ENCODE measurements at regions not wholly inside any gene's neighbourhood (a gene's known extent, or its start where the extent isn't known, plus 50 kb on each side); places are given as distances from the start of the nearest gene placed in this dataset.

DNA sequence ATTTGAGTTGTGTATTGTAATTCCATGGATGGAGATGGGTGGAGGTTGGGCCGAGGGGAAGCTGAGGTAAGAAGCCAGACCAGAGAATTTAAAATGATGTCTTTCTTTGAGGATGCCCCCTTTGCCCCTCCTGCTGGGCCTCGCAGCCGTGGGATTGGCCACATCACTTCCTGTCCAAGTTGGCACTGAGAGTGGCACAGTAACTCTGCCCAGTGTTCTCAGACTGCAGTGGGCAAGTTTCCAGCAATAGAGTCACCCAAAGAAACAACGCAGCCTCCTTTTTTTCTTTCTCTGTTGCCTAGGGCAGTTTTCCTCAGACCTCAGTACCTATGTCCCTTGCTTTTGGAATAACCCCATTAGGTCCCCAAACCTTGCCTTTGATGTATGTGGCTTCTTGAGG, 306.6 kb upstream of the DMRT1 start:
- no peaks in the 10 kb centered on the region for H3K36me3 Mint-ChIP-seq (ENCODE audit: insufficient read depth)
- DNase-seq (ENCODE audit: low spot score in 2 of 2) (no peak), ATAC-seq (replicated peaks; ENCODE audit: extremely low read depth, poor library complexity, severe bottlenecking) (no peak)
- peaks cover 52% of the 10 kb centered on the region for H3K27me3 Mint-ChIP-seq
- H3K4me1 Mint-ChIP-seq: no peaks in the 10 kb centered on the region
- no peak overlapping the region for H3K4me3 Mint-ChIP-seq
- no peak overlapping the region for H3K27ac Mint-ChIP-seq (ENCODE audit: low read depth)
- H3K9me3 Mint-ChIP-seq: no peaks in the 10 kb centered on the region

DNA sequence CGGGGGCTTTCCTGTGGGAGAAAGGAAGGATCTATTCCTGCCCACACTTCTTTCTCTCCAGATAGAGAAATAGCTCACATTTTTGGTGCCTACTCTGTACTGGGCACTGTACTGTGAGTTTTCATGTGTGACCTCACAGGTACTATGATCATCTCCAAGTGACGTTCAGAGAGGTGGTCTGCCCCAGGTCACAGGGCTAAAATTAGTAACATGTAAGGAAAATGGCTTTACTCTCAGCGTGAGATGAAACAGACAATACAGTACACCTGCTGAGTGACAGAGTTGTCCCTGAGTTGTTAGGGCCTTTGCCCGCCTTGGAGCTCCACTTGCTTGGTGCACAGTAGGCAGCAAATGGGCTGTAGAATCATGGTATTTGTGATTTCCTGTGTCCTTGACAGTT, 306.1 kb upstream of the DMRT1 start:
- Mint-ChIP-seq H3K4me1 (no peaks in the 10 kb centered on the region), H3K27me3 (peaks cover 56% of the 10 kb centered on the region), H3K9me3 (no peaks in the 10 kb centered on the region), H3K4me3 (no peak overlapping the region), H3K36me3 (ENCODE audit: insufficient read depth) (no peaks in the 10 kb centered on the region), H3K27ac (ENCODE audit: low read depth) (no peak overlapping the region)
- no peak for DNase-seq (ENCODE audit: low spot score in 2 of 2)
- ATAC-seq (replicated peaks; ENCODE audit: extremely low read depth, poor library complexity, severe bottlenecking): no peak

- Mint-ChIP-seq H3K4me3 (no peak overlapping the region), H3K27ac (ENCODE audit: low read depth) (no peak overlapping the region)
Observed at GRCh38 chr9:536597-537511, 304.6 kb upstream of the DMRT1 start.

DNA sequence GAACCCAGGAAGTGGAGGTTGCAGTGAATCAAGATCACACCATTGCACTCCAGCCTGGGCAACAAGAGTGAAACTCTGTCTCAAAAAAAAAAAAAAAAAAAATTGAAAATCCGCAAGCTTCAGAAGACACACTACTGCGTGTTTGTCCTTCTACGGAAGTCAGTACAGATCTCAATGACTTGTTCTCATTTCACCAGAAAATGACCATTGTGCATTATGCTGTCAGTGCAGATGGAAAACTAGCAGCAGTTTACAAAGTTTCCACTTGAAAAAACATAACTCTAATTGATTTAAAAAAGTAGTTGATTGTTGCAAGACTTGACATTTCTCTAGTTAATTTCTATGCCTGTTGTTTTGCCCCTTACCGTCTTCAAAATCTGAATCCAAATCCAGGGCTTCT, 298.0 kb upstream of the DMRT1 start:
- Mint-ChIP-seq H3K4me3 (no peak overlapping the region), H3K9me3 (no peaks in the 10 kb centered on the region), H3K36me3 (ENCODE audit: insufficient read depth) (no peaks in the 10 kb centered on the region), H3K27me3 (peaks cover 70% of the 10 kb centered on the region), H3K4me1 (no peaks in the 10 kb centered on the region), H3K27ac (ENCODE audit: low read depth) (no peak overlapping the region)
- no peak for ATAC-seq (replicated peaks; ENCODE audit: extremely low read depth, poor library complexity, severe bottlenecking)
- DNase-seq (ENCODE audit: low spot score in 2 of 2): no peak

More at GRCh38 chr9:536597-537511, 304.6 kb upstream of the DMRT1 start:
- Mint-ChIP-seq H3K9me3 (no peaks in the 10 kb centered on the region), H3K4me1 (no peaks in the 10 kb centered on the region), H3K27me3 (peaks cover 59% of the 10 kb centered on the region), H3K36me3 (ENCODE audit: insufficient read depth) (no peaks in the 10 kb centered on the region)
- DNase-seq (ENCODE audit: low spot score in 2 of 2) (no peak), ATAC-seq (replicated peaks; ENCODE audit: extremely low read depth, poor library complexity, severe bottlenecking) (no peak)

GRCh38 chr9:545480-545879, 296.0 kb upstream of the DMRT1 start:
- peaks cover 75% of the 10 kb centered on the region for H3K27me3 Mint-ChIP-seq
- no peaks in the 10 kb centered on the region for H3K36me3 Mint-ChIP-seq (ENCODE audit: insufficient read depth)
- DNase-seq (ENCODE audit: low spot score in 2 of 2) (no peak), ATAC-seq (replicated peaks; ENCODE audit: extremely low read depth, poor library complexity, severe bottlenecking) (no peak)
- no peak overlapping the region for H3K27ac Mint-ChIP-seq (ENCODE audit: low read depth)
- H3K4me3 Mint-ChIP-seq: no peak overlapping the region
- H3K9me3 Mint-ChIP-seq: no peaks in the 10 kb centered on the region
- no peaks in the 10 kb centered on the region for H3K4me1 Mint-ChIP-seq

DNA sequence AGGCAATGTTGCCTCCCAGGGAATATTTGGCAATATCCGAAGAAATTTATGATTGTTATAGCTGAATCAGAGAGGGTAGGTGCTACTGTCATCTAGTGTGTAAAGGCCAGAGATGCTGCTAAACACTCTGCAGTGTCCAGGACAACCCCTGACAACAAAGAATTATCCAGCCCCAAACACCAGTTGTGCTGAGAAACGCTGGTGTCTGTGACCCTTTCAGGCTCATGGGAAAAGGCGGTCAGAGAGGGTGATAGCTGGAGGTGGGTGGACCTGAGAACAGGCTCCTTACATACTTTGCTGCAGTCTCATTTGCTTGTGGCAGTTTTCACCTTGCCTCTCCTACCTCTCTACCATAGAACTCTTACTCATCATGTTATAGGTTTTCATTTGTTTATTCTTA, 295.3 kb upstream of the DMRT1 start:
- Mint-ChIP-seq H3K27ac (ENCODE audit: low read depth) (no peak overlapping the region), H3K36me3 (ENCODE audit: insufficient read depth) (no peaks in the 10 kb centered on the region), H3K9me3 (no peaks in the 10 kb centered on the region), H3K4me1 (no peaks in the 10 kb centered on the region), H3K27me3 (peaks cover 74% of the 10 kb centered on the region), H3K4me3 (no peak overlapping the region)
- no peak for ATAC-seq (replicated peaks; ENCODE audit: extremely low read depth, poor library complexity, severe bottlenecking)
- DNase-seq (ENCODE audit: low spot score in 2 of 2): no peak

GRCh38 chr9:546797-547223, 294.7 kb upstream of the DMRT1 start:
- H3K27me3 Mint-ChIP-seq: peaks cover 74% of the 10 kb centered on the region
- ATAC-seq (replicated peaks; ENCODE audit: extremely low read depth, poor library complexity, severe bottlenecking) (no peak), DNase-seq (ENCODE audit: low spot score in 2 of 2) (no peak)
- no peaks in the 10 kb centered on the region for H3K4me1 Mint-ChIP-seq
- H3K9me3 Mint-ChIP-seq: no peaks in the 10 kb centered on the region
- H3K27ac Mint-ChIP-seq (ENCODE audit: low read depth): no peak overlapping the region
- no peaks in the 10 kb centered on the region for H3K36me3 Mint-ChIP-seq (ENCODE audit: insufficient read depth)
- no peak overlapping the region for H3K4me3 Mint-ChIP-seq

DNA sequence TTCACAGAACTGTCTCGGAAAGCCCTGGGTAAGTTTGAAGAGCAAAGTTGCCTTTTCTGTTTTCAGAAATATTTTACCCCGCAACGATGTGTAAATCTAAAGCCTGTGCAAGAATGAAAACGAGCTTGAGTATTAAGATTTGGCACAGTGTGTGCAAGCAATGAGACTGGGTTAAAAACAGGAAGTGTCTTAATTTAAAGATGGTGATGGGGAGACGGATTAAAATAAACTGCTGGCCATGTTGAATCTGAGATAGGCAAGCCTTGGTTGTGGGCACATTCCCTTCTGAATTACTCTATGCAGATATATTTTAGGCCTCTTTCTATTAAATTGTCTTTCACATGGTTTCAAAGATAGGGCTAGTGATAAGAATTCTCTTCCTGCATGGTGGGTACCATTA, 294.2 kb upstream of the DMRT1 start:
- Mint-ChIP-seq H3K4me3 (no peak overlapping the region), H3K36me3 (ENCODE audit: insufficient read depth) (no peaks in the 10 kb centered on the region), H3K9me3 (no peaks in the 10 kb centered on the region), H3K27me3 (peaks cover 75% of the 10 kb centered on the region), H3K27ac (ENCODE audit: low read depth) (no peak overlapping the region), H3K4me1 (no peaks in the 10 kb centered on the region)
- DNase-seq (ENCODE audit: low spot score in 2 of 2): no peak
- ATAC-seq (replicated peaks; ENCODE audit: extremely low read depth, poor library complexity, severe bottlenecking): no peak

- H3K27me3 Mint-ChIP-seq: peaks cover 62% of the 10 kb centered on the region
- no peaks in the 10 kb centered on the region for H3K36me3 Mint-ChIP-seq (ENCODE audit: insufficient read depth)
- no peaks in the 10 kb centered on the region for H3K9me3 Mint-ChIP-seq
- H3K27ac Mint-ChIP-seq (ENCODE audit: low read depth): no peak overlapping the region
- DNase-seq (ENCODE audit: low spot score in 2 of 2) (no peak), ATAC-seq (replicated peaks; ENCODE audit: extremely low read depth, poor library complexity, severe bottlenecking) (no peak)
- no peak overlapping the region for H3K4me3 Mint-ChIP-seq
- H3K4me1 Mint-ChIP-seq: no peaks in the 10 kb centered on the region
Observed at GRCh38 chr9:549455-549997, 292.0 kb upstream of the DMRT1 start.

- ATAC-seq (replicated peaks; ENCODE audit: extremely low read depth, poor library complexity, severe bottlenecking): no peak
- Mint-ChIP-seq H3K27me3 (peaks cover 53% of the 10 kb centered on the region), H3K27ac (ENCODE audit: low read depth) (no peak overlapping the region), H3K4me3 (no peak overlapping the region), H3K4me1 (no peaks in the 10 kb centered on the region), H3K9me3 (no peaks in the 10 kb centered on the region), H3K36me3 (ENCODE audit: insufficient read depth) (no peaks in the 10 kb centered on the region)
- no peak for DNase-seq (ENCODE audit: low spot score in 2 of 2)
Observed at GRCh38 chr9:550333-550732, 291.2 kb upstream of the DMRT1 start.

GRCh38 chr9:551986-552929, 289.2 kb upstream of the DMRT1 start:
- Mint-ChIP-seq H3K4me3 (no peak overlapping the region), H3K4me1 (no peaks in the 10 kb centered on the region), H3K27ac (ENCODE audit: low read depth) (no peak overlapping the region), H3K27me3 (peaks cover 47% of the 10 kb centered on the region), H3K36me3 (ENCODE audit: insufficient read depth) (no peaks in the 10 kb centered on the region), H3K9me3 (no peaks in the 10 kb centered on the region)
- ATAC-seq (replicated peaks; ENCODE audit: extremely low read depth, poor library complexity, severe bottlenecking): no peak
- no peak for DNase-seq (ENCODE audit: low spot score in 2 of 2)

DNA sequence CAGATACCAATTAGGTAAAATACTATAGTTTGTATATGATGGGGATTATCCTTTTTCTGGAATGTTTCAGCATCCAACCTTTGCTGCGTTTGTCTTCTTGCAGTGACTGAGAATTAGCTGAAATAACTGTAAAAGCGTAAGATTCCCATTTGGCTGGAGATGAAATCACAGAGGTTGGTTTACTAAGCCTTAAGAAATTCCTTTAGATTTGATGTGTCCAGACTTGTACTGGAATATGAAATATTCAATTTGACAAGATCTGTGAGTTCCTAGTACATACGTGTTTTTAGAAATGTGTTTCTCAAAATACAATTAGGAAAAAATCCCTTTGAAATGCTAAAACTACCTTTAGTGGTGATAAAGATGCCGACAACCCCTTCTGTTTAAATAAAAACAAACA, 286.0 kb upstream of the DMRT1 start:
- DNase-seq (ENCODE audit: low spot score in 2 of 2) (no peak), ATAC-seq (replicated peaks; ENCODE audit: extremely low read depth, poor library complexity, severe bottlenecking) (no peak)
- Mint-ChIP-seq H3K27me3 (peaks cover 43% of the 10 kb centered on the region), H3K4me3 (no peak overlapping the region), H3K9me3 (no peaks in the 10 kb centered on the region), H3K4me1 (peaks cover 6% of the 10 kb centered on the region), H3K27ac (ENCODE audit: low read depth) (no peak overlapping the region), H3K36me3 (ENCODE audit: insufficient read depth) (no peaks in the 10 kb centered on the region)
